IMR-90 (cell line): ENCODE measurements at regions not wholly inside any gene's neighbourhood (a gene's known extent, or its start where the extent isn't known, plus 50 kb on each side); places are given as distances from the start of the nearest gene placed in this dataset.

ENCODE experiments used
- ATAC-seq: fragments of 200-7000 bp; cut with Tn5 transposase; 2 replicates; pipeline ENCODE4 v1.9.1; 2020; ENCODE audit warnings: low read depth, mild to moderate bottlenecking, moderate library complexity
- BruUV-seq: library from RNA; stranded (reverse); fragments of 400-500 nt; replicated peaks from 2 replicates; lab custom pipeline; 2021; lab: Mats Ljungman, UMichigan
- CTCF ChIA-PET: fragments of 300-600 bp; formaldehyde crosslinking; extraction: SDS; loops from one replicate; lab custom pipeline; 2021; ENCODE audit warnings: antibody characterized with exemption; lab: Yijun Ruan, JAX
- POLR2A ChIA-PET: fragments of 300-600 bp; sonication (Branson Sonifier 250); formaldehyde crosslinking; loops from one replicate; lab custom pipeline; 2022; ENCODE audit warnings: antibody characterized with exemption; ENCODE audit not compliant: unreplicated experiment; lab: Charles Lee
- DNase-seq: peaks from one replicate; pipeline ENCODE4 v3.0.0; 2013
- H2AFZ ChIP-seq: replicated peaks from 2 replicates; pipeline ENCODE3; 2013; ENCODE audit warnings: low read length, mild to moderate bottlenecking; ENCODE audit not compliant: poor library complexity
- H2AK5ac ChIP-seq: 2 replicates; pipeline ENCODE4 v1.6.1; 2013; ENCODE audit warnings: low read depth, low read length, inconsistent platforms
- H2AK9ac ChIP-seq: replicated peaks from 2 replicates; pipeline ENCODE3; 2013; ENCODE audit warnings: mild to moderate bottlenecking, low read depth, low read length, moderate library complexity; ENCODE audit not compliant: poor library complexity
- H2BK120ac ChIP-seq: 2 replicates; pipeline ENCODE4 v1.6.1; 2013; ENCODE audit warnings: low read depth, low read length, inconsistent platforms
- H2BK15ac ChIP-seq: 3 replicates; pipeline ENCODE4 v1.6.1; 2013; ENCODE audit warnings: low read depth, low read length, inconsistent platforms
- H2BK20ac ChIP-seq: 2 replicates; pipeline ENCODE4 v1.6.1; 2013; ENCODE audit warnings: low read depth, mild to moderate bottlenecking, inconsistent platforms, low read length, moderate library complexity
- H2BK5ac ChIP-seq: 2 replicates; pipeline ENCODE4 v1.6.1; 2013; ENCODE audit warnings: mild to moderate bottlenecking, low read depth, low read length, inconsistent platforms; ENCODE audit not compliant: poor library complexity, severe bottlenecking
- H3K14ac ChIP-seq: replicated peaks from 2 replicates; pipeline ENCODE4 v1.6.1; 2013; ENCODE audit warnings: low read depth, low read length, inconsistent platforms
- H3K18ac ChIP-seq: 2 replicates; pipeline ENCODE4 v1.6.1; 2013; ENCODE audit warnings: low read depth, low read length, control low read depth
- H3K23ac ChIP-seq: 2 replicates; pipeline ENCODE4 v1.6.1; 2013; ENCODE audit warnings: low read depth, low read length, inconsistent platforms
- H3K27ac ChIP-seq: 2 replicates; pipeline ENCODE4 v1.5.1; 2013; ENCODE audit warnings: mild to moderate bottlenecking, control low read depth, low read length; ENCODE audit not compliant: insufficient read depth
- H3K27me3 ChIP-seq: 2 replicates; pipeline ENCODE4 v1.6.1; 2013; ENCODE audit warnings: low read length; ENCODE audit not compliant: control insufficient read depth, insufficient read depth
- H3K36me3 ChIP-seq: 2 replicates; pipeline ENCODE4 v1.6.1; 2013; ENCODE audit warnings: low read length, mixed read lengths; ENCODE audit not compliant: control insufficient read depth, insufficient read depth
- H3K4ac ChIP-seq: 2 replicates; pipeline ENCODE4 v1.6.1; 2013; ENCODE audit warnings: low read depth, low read length, inconsistent platforms
- H3K4me1 ChIP-seq: 2 replicates; pipeline ENCODE4 v1.6.1; 2013; ENCODE audit warnings: low read length, mixed read lengths; ENCODE audit not compliant: control insufficient read depth, insufficient read depth
- H3K4me2 ChIP-seq: 2 replicates; pipeline ENCODE4 v1.6.1; 2013; ENCODE audit warnings: low read depth, mild to moderate bottlenecking, control low read depth, low read length, moderate library complexity
- H3K4me3 ChIP-seq: 2 replicates; pipeline ENCODE4 v1.5.1; 2013; ENCODE audit warnings: low read depth, mild to moderate bottlenecking, control low read depth, low read length, moderate library complexity; ENCODE audit not compliant: insufficient read depth
- H3K56ac ChIP-seq: 2 replicates; pipeline ENCODE4 v1.6.1; 2013; ENCODE audit warnings: low read length, inconsistent platforms; ENCODE audit not compliant: insufficient read depth; ENCODE audit errors: extremely low read depth
- H3K79me1 ChIP-seq, 2 experiments: 2 replicates each; pipeline ENCODE4 v1.6.1; 2013; ENCODE audit warnings: low read length in 2 of 2, inconsistent platforms in 1 of 2, low read depth in 1 of 2
- H3K9ac ChIP-seq: 2 replicates; pipeline ENCODE4 v1.6.1; 2013; ENCODE audit warnings: low read depth, low read length, control low read depth
- H3K9me1 ChIP-seq: 2 replicates; pipeline ENCODE4 v1.6.1; 2013; ENCODE audit warnings: low read length, inconsistent platforms; ENCODE audit not compliant: insufficient read depth
- H3K9me3 ChIP-seq: 2 replicates; pipeline ENCODE4 v1.6.1; 2013; ENCODE audit warnings: low read length; ENCODE audit not compliant: control insufficient read depth, insufficient read depth
- H4K20me1 ChIP-seq: 2 replicates; pipeline ENCODE4 v1.6.1; 2013; ENCODE audit warnings: low read length, inconsistent platforms; ENCODE audit not compliant: insufficient read depth
- H4K5ac ChIP-seq: 2 replicates; pipeline ENCODE4 v1.6.1; 2013; ENCODE audit warnings: mild to moderate bottlenecking, low read depth, low read length, control low read depth
- H4K8ac ChIP-seq, 2 experiments: 2 replicates each; pipeline ENCODE4 v1.6.1; 2013; ENCODE audit warnings: low read depth in 2 of 2, low read length in 2 of 2, control low read depth in 1 of 2, inconsistent platforms in 1 of 2
- H4K91ac ChIP-seq: 2 replicates; pipeline ENCODE4 v1.6.1; 2013; ENCODE audit warnings: low read depth, low read length, inconsistent platforms; ENCODE audit not compliant: insufficient read depth
- BHLHE40 ChIP-seq: fragments of 150-350 bp; IDR thresholded peaks from 2 replicates; pipeline ENCODE4 v1.6.1; 2016; ENCODE audit warnings: mild to moderate bottlenecking, low read depth, low read length
- CEBPB ChIP-seq: IDR thresholded peaks from 2 replicates; pipeline ENCODE4 v1.6.1; 2012; ENCODE audit warnings: low read depth, low read length, improper control_type of control experiment
- CHD1 ChIP-seq: IDR thresholded peaks from 2 replicates; pipeline ENCODE4 v1.6.1; 2012; ENCODE audit warnings: low read depth, low read length, improper control_type of control experiment
- ELK1 ChIP-seq: fragments of 150-350 bp; IDR thresholded peaks from 2 replicates; pipeline ENCODE4 v1.6.1; 2016; ENCODE audit warnings: low read depth, mild to moderate bottlenecking, low read length, moderate library complexity, borderline replicate concordance
- FOS ChIP-seq: fragments of 150-350 bp; IDR thresholded peaks from 2 replicates; pipeline ENCODE4 v1.6.1; 2016; ENCODE audit warnings: low read depth, low read length
- MAFK ChIP-seq: IDR thresholded peaks from 2 replicates; pipeline ENCODE4 v1.6.1; 2012; ENCODE audit warnings: low read depth, low read length, improper control_type of control experiment
- MAZ ChIP-seq: IDR thresholded peaks from 2 replicates; pipeline ENCODE4 v1.6.1; 2012; ENCODE audit warnings: low read depth, mild to moderate bottlenecking, low read length, improper control_type of control experiment, moderate library complexity, borderline replicate concordance
- MXI1 ChIP-seq: IDR thresholded peaks from 2 replicates; pipeline ENCODE4 v1.6.1; 2012; ENCODE audit warnings: low read depth, mild to moderate bottlenecking, low read length, moderate library complexity, borderline replicate concordance
- NFE2L2 ChIP-seq: fragments of 150-350 bp; IDR thresholded peaks from 2 replicates; pipeline ENCODE4 v1.6.1; 2016; ENCODE audit warnings: low read depth, mild to moderate bottlenecking, low read length
- POLR2A ChIP-seq: IDR thresholded peaks from 2 replicates; pipeline ENCODE4 v1.6.1; 2012; ENCODE audit warnings: mild to moderate bottlenecking, low read depth, low read length
- RAD21 ChIP-seq: IDR thresholded peaks from 2 replicates; pipeline ENCODE4 v1.6.1; 2012; ENCODE audit warnings: low read length, improper control_type of control experiment
- RCOR1 ChIP-seq: IDR thresholded peaks from 2 replicates; pipeline ENCODE4 v1.6.1; 2012; ENCODE audit warnings: mild to moderate bottlenecking, low read length, improper control_type of control experiment; ENCODE audit not compliant: insufficient replicate concordance
- RFX5 ChIP-seq: IDR thresholded peaks from 2 replicates; pipeline ENCODE4 v1.8.0; 2012; ENCODE audit warnings: low read depth, mild to moderate bottlenecking, low read length, moderate library complexity
- SMC3 ChIP-seq: fragments of 150-350 bp; IDR thresholded peaks from 2 replicates; pipeline ENCODE4 v1.6.1; 2016; ENCODE audit warnings: low read depth, mild to moderate bottlenecking, antibody characterized with exemption, low read length, moderate library complexity
- USF2 ChIP-seq: fragments of 150-350 bp; IDR thresholded peaks from 2 replicates; pipeline ENCODE4 v1.6.1; 2017; ENCODE audit warnings: mild to moderate bottlenecking, antibody characterized with exemption, low read length, low read depth
- WGBS, 2 experiments: methylation state at CpG; one replicate each; pipeline versions ENCODE4 v1.1.5 to v1.1.7; 2013; ENCODE audit warnings: missing lambda C conversion rate in 2 of 2; ENCODE audit not compliant: insufficient read length in 1 of 2; ENCODE audit errors: extremely low coverage in 2 of 2; 5-methylcytosine and 5-hydroxymethylcytosine counted together
- dilution Hi-C: fragments of 300-500 bp; cut with HindIII; formaldehyde crosslinking; loops from one replicate; pipeline ENCODE4 v1.14.3; 2018; ENCODE audit warnings: low sequenced_read_pairs; ENCODE audit not compliant: unreplicated experiment
- in situ Hi-C: fragments of 300-500 bp; cut with MboI; formaldehyde crosslinking; loops from 3 replicates; pipeline ENCODE4 v1.14.3; 2019; ENCODE audit warnings: low sequenced_read_pairs, inconsistent platforms, mixed read lengths
- intact Hi-C: fragments of 100-400 bp; cut with micrococcal nuclease; formaldehyde crosslinking; loops from 2 replicates; pipeline ENCODE4 v1.10.0; 2022
- TF ChIP-seq, protein P1 (sequence below): conservative IDR thresholded peaks from 2 replicates; pipeline ENCODE4 v1.5.1; 2012; ENCODE audit warnings: mild to moderate bottlenecking, low read depth, low read length, improper control_type of control experiment

DNA sequence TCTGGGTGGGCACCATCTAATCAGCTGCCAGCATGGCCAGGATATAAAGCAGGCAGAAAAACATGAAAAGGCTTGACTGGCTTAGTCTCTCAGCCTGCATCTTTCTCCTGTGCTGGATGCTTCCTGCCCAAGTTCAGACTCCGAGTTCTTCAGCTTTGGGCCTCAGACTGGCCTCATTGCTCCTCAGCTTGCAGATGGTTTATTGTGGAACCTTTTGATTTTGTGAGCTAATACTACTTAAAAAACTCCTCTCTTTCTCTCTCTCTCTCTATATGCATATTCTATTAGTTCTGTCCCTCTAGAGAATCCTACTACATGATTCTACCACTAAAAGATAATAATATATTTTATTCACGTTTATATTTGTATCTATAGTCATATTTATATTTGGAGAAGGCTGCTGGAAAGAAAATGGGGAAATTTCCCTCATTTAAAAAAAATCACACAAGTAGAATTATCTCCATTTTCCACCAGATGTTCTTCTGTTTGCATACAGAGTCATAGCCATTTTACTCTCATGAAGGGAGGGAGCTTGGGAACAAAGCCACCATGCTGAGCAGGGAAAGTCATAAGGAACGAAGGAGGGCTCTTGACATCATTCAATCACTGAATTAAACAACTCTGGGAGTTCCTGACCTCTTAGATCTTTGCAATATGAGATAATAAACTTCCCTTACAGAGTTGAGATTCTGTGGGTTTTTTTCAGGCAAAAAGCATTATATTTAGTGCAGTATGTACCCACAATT lies 1137.4 kb upstream of the CDH18 start:
- no peak overlapping the region for H3K9ac ChIP-seq
- no peaks in the 10 kb centered on the region for H3K79me1 ChIP-seq
- H3K23ac ChIP-seq, result no peak overlapping the region
- no peak overlapping the region for H3K4me2 ChIP-seq
- H3K27me3 ChIP-seq, result no peaks in the 10 kb centered on the region
- no peak overlapping the region for H2AK9ac ChIP-seq
- H2AFZ ChIP-seq, result no peak overlapping the region
- DNase-seq, result no peak
- dilution Hi-C loops, result no loop called here
- no peak overlapping the region for H2BK120ac ChIP-seq
- POLR2A ChIA-PET, result no interaction called here
- no peaks in the 10 kb centered on the region for H3K36me3 ChIP-seq
- no peak overlapping the region for H2BK20ac ChIP-seq
- no peak overlapping the region for H3K18ac ChIP-seq
- H2AK5ac ChIP-seq, result no peak overlapping the region
- no CpG with 5 or more reads among the region's 3 CpGs for WGBS, 2 experiments
- H4K5ac ChIP-seq, result no peak overlapping the region
- peaks cover 5% of the 10 kb centered on the region; the same call in 1 of the 2 replicates for H3K9me3 ChIP-seq
- H3K56ac ChIP-seq, result no peak overlapping the region
- CTCF ChIA-PET, result no interaction called here
- H3K4ac ChIP-seq, result no peak overlapping the region
- no peak overlapping the region for H4K8ac ChIP-seq
- no peak overlapping the region for H3K27ac ChIP-seq
- in situ Hi-C loops, result no loop called here
- H3K9me1 ChIP-seq, result no peaks in the 10 kb centered on the region
- H2BK5ac ChIP-seq, result no peak overlapping the region
- H2BK15ac ChIP-seq, result no peak overlapping the region
- H3K4me3 ChIP-seq, result no peak overlapping the region
- ATAC-seq, result no peak
- H3K14ac ChIP-seq, result no peak overlapping the region
- no peaks in the 10 kb centered on the region for H3K4me1 ChIP-seq
- BruUV-seq, result no TSS peak
- no peak overlapping the region for H4K91ac ChIP-seq
- intact Hi-C loops, result no loop called here
- H4K20me1 ChIP-seq, result no peaks in the 10 kb centered on the region
- TF ChIP-seq RAD21, result no peak
- no peak for TF ChIP-seq USF2
- no peak for TF ChIP-seq SMC3
- no peak for TF ChIP-seq POLR2A
- TF ChIP-seq RCOR1, result no peak
- TF ChIP-seq MXI1, result no peak
- TF ChIP-seq CEBPB, result no peak
- no peak for TF ChIP-seq RFX5
- TF ChIP-seq CHD1, result no peak
- TF ChIP-seq MAFK, result no peak
- TF ChIP-seq ELK1, result no peak
- TF ChIP-seq NFE2L2, result no peak
- TF ChIP-seq FOS, result no peak
- TF ChIP-seq, protein P1, sequence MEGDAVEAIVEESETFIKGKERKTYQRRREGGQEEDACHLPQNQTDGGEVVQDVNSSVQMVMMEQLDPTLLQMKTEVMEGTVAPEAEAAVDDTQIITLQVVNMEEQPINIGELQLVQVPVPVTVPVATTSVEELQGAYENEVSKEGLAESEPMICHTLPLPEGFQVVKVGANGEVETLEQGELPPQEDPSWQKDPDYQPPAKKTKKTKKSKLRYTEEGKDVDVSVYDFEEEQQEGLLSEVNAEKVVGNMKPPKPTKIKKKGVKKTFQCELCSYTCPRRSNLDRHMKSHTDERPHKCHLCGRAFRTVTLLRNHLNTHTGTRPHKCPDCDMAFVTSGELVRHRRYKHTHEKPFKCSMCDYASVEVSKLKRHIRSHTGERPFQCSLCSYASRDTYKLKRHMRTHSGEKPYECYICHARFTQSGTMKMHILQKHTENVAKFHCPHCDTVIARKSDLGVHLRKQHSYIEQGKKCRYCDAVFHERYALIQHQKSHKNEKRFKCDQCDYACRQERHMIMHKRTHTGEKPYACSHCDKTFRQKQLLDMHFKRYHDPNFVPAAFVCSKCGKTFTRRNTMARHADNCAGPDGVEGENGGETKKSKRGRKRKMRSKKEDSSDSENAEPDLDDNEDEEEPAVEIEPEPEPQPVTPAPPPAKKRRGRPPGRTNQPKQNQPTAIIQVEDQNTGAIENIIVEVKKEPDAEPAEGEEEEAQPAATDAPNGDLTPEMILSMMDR, result no peak
- TF ChIP-seq BHLHE40, result no peak
- TF ChIP-seq MAZ, result no peak
